Astrocyte (in vitro differentiated cells and primary cell): ENCODE measurements at regions not wholly inside any gene's neighbourhood (a gene's known extent, or its start where the extent isn't known, plus 50 kb on each side); places are given as distances from the start of the nearest gene placed in this dataset.

Experiments used
- DNase-seq: peaks from one replicate; pipeline ENCODE4 v3.0.0-alpha.2; 2010; ENCODE audit warnings: low read depth
- FAIRE-seq: peaks from 2 replicates; lab custom pipeline; 2011; peaks lifted over from hg19 to GRCh38; lab: Jason Lieb, UNC
- H2AFZ ChIP-seq: 2 replicates; pipeline ENCODE4 v1.6.0; 2012; ENCODE audit warnings: low read depth, low read length, inconsistent platforms
- H3K27ac ChIP-seq: 2 replicates; pipeline ENCODE4 v1.5.1; 2011; ENCODE audit warnings: low read depth, low read length, inconsistent platforms
- H3K27me3 ChIP-seq: 2 replicates; pipeline ENCODE4 v1.6.0; 2011; ENCODE audit warnings: low read length, inconsistent platforms; ENCODE audit not compliant: insufficient read depth
- H3K36me3 ChIP-seq: 2 replicates; pipeline ENCODE4 v1.5.1; 2011; ENCODE audit warnings: low read length, inconsistent platforms; ENCODE audit not compliant: insufficient read depth
- H3K4me1 ChIP-seq: 2 replicates; pipeline ENCODE4 v1.5.1; 2011; ENCODE audit warnings: low read length, inconsistent platforms; ENCODE audit not compliant: insufficient read depth
- H3K4me2 ChIP-seq: 2 replicates; pipeline ENCODE4 v1.6.0; 2012; ENCODE audit warnings: low read length, inconsistent platforms
- H3K4me3 ChIP-seq: 2 replicates; pipeline ENCODE4 v1.5.1; 2011; ENCODE audit warnings: low read depth, mild to moderate bottlenecking, low read length, inconsistent platforms; ENCODE audit not compliant: insufficient read depth
- H3K79me2 ChIP-seq: 2 replicates; pipeline ENCODE4 v1.6.0; 2012; ENCODE audit warnings: mild to moderate bottlenecking, low read length, inconsistent platforms; ENCODE audit not compliant: insufficient read depth
- H3K9ac ChIP-seq: 2 replicates; pipeline ENCODE4 v1.6.0; 2012; ENCODE audit warnings: mild to moderate bottlenecking, low read length, inconsistent platforms
- H3K9me3 ChIP-seq: 2 replicates; pipeline ENCODE4 v1.5.1; 2012; ENCODE audit warnings: low read depth, mild to moderate bottlenecking, low read length, inconsistent platforms; ENCODE audit not compliant: insufficient read depth
- H4K20me1 ChIP-seq: 2 replicates; pipeline ENCODE4 v1.6.0; 2012; ENCODE audit warnings: low read length, inconsistent platforms; ENCODE audit not compliant: insufficient read depth
- H3K27ac Mint-ChIP-seq: one replicate; pipeline ENCODE4 v1.8.0; 2021; ENCODE audit warnings: mild to moderate bottlenecking, mixed read lengths; ENCODE audit not compliant: unreplicated experiment
- H3K27me3 Mint-ChIP-seq: one replicate; pipeline ENCODE4 v1.8.0; 2021; ENCODE audit warnings: low read depth, mixed read lengths; ENCODE audit not compliant: unreplicated experiment
- H3K36me3 Mint-ChIP-seq: one replicate; pipeline ENCODE4 v1.8.0; 2021; ENCODE audit warnings: low read depth, mixed read lengths; ENCODE audit not compliant: unreplicated experiment
- H3K4me1 Mint-ChIP-seq: one replicate; pipeline ENCODE4 v1.8.0; 2021; ENCODE audit warnings: low read depth, mixed read lengths; ENCODE audit not compliant: unreplicated experiment
- H3K4me3 Mint-ChIP-seq: one replicate; pipeline ENCODE4 v1.8.0; 2021; ENCODE audit warnings: mild to moderate bottlenecking, moderate library complexity, mixed read lengths; ENCODE audit not compliant: unreplicated experiment
- H3K9me3 Mint-ChIP-seq: one replicate; pipeline ENCODE4 v1.8.0; 2021; ENCODE audit warnings: mild to moderate bottlenecking, mixed read lengths; ENCODE audit not compliant: unreplicated experiment
- CTCF ChIP-seq: IDR thresholded peaks from 2 replicates; pipeline ENCODE4 v1.5.1; 2011; ENCODE audit warnings: low read depth, mild to moderate bottlenecking, inconsistent platforms, low read length, moderate library complexity; ENCODE audit not compliant: insufficient read depth
- EZH2 ChIP-seq: IDR thresholded peaks from 2 replicates; pipeline ENCODE4 v1.6.1; 2012; ENCODE audit warnings: mild to moderate bottlenecking, low read length, inconsistent platforms; ENCODE audit not compliant: insufficient read depth

- H3K27me3 ChIP-seq, result no peaks in the 10 kb centered on the region
- H3K27ac ChIP-seq, result no peak overlapping the region
- H3K9me3 ChIP-seq, result no peaks in the 10 kb centered on the region
- Mint-ChIP-seq H3K9me3 (no peaks in the 10 kb centered on the region), H3K27ac (no peak overlapping the region), H3K4me3 (no peak overlapping the region), H3K4me1 (no peaks in the 10 kb centered on the region), H3K36me3 (no peaks in the 10 kb centered on the region), H3K27me3 (peaks cover 9% of the 10 kb centered on the region)
- H3K79me2 ChIP-seq, result no peaks in the 10 kb centered on the region
- no peak overlapping the region for H3K4me3 ChIP-seq
- no peak overlapping the region for H3K4me2 ChIP-seq
- H3K9ac ChIP-seq, result no peak overlapping the region
- no peak overlapping the region for H2AFZ ChIP-seq
- no peaks in the 10 kb centered on the region for H3K36me3 ChIP-seq
- no peak for DNase-seq
- FAIRE-seq, result no peak
- H3K4me1 ChIP-seq, result no peaks in the 10 kb centered on the region
- no peaks in the 10 kb centered on the region for H4K20me1 ChIP-seq
- TF ChIP-seq CTCF, result no peak
- no peak for TF ChIP-seq EZH2
These were observed 332.2 kb downstream of the INSC start for GRCh38 chr11:15446929-15447328.

GRCh38 chr11:15451713-15452112 is 337.0 kb downstream of the INSC start:
- Histone ChIP-seq H3K36me3 (no peaks in the 10 kb centered on the region), H3K27me3 (no peaks in the 10 kb centered on the region), H3K79me2 (no peaks in the 10 kb centered on the region), H3K9me3 (no peaks in the 10 kb centered on the region), H3K27ac (no peak overlapping the region), H2AFZ (no peak overlapping the region), H4K20me1 (no peaks in the 10 kb centered on the region), H3K4me1 (no peaks in the 10 kb centered on the region), H3K9ac (no peak overlapping the region), H3K4me3 (no peak overlapping the region), H3K4me2 (no peak overlapping the region)
- Mint-ChIP-seq H3K4me3 (no peak overlapping the region), H3K36me3 (no peaks in the 10 kb centered on the region), H3K9me3 (no peaks in the 10 kb centered on the region), H3K27ac (no peak overlapping the region), H3K27me3 (peaks cover 5% of the 10 kb centered on the region), H3K4me1 (no peaks in the 10 kb centered on the region)
- TF ChIP-seq CTCF (no peak), EZH2 (no peak)
- FAIRE-seq, result no peak
- DNase-seq, result no peak

GRCh38 chr11:15453211-15453765 is 338.6 kb downstream of the INSC start:
- no peak overlapping the region for H3K27ac Mint-ChIP-seq
- Histone ChIP-seq H3K4me1 (no peaks in the 10 kb centered on the region), H3K27me3 (no peaks in the 10 kb centered on the region), H3K79me2 (no peaks in the 10 kb centered on the region), H2AFZ (no peak overlapping the region), H3K36me3 (no peaks in the 10 kb centered on the region), H3K9ac (no peak overlapping the region), H3K27ac (no peak overlapping the region), H3K4me2 (no peak overlapping the region), H3K9me3 (no peaks in the 10 kb centered on the region), H4K20me1 (no peaks in the 10 kb centered on the region), H3K4me3 (no peak overlapping the region)
- TF ChIP-seq CTCF (no peak), EZH2 (no peak)
- FAIRE-seq, result no peak
- H3K27me3 Mint-ChIP-seq, result peaks cover 2% of the 10 kb centered on the region
- DNase-seq, result no peak
- no peaks in the 10 kb centered on the region for H3K4me1 Mint-ChIP-seq
- no peak overlapping the region for H3K4me3 Mint-ChIP-seq
- no peaks in the 10 kb centered on the region for H3K36me3 Mint-ChIP-seq
- H3K9me3 Mint-ChIP-seq, result no peaks in the 10 kb centered on the region
